Uterus (tissue), 2 donors: ENCODE measurements at regions not wholly inside any gene's neighbourhood (a gene's known extent, or its start where the extent isn't known, plus 50 kb on each side); places are given as distances from the start of the nearest gene placed in this dataset.

Source experiments
- POLR2A ChIP-seq, 2 donors: fragments of 450-650 bp; IDR thresholded peaks; one replicate each; pipeline ENCODE4 v1.6.1; 2016; ENCODE audit warnings: antibody characterized with exemption in 2 of 2, mild to moderate bottlenecking in 1 of 2, moderate library complexity in 1 of 2
- TF ChIP-seq, protein P1 (sequence below), 4 experiments: fragments of 200-600 bp in 2 of 4; fragments of 450-650 bp in 2 of 4; sonication (generic) in 2 of 4; IDR thresholded peaks; one replicate each; pipeline ENCODE4 v1.5.1; 2016 to 2019; ENCODE audit warnings: antibody characterized with exemption in 4 of 4, mild to moderate bottlenecking in 2 of 4, moderate library complexity in 1 of 4

DNA sequence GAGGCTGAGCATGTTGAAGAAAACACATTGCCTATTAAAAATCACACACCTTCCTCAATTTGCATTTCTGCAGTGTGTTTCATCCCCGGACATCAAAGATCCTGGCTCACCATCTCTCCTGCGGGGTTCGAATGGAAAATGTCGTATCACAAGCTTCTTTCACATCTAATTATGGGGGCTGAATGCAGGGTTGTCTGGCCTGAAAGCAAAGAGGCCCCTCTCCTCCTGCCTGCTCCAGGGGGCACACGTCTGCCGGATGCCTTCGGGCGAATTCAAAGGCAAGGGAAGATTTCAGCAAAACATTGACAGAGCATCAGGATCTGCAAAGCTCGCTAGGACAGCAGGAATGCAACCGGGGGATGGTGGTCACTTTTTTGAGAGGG is 1447.7 kb downstream of the TBC1D22A start:
- TF ChIP-seq POLR2A (IDR thresholded peaks at IDR 0.05) = no peak
- TF ChIP-seq, protein P1, sequence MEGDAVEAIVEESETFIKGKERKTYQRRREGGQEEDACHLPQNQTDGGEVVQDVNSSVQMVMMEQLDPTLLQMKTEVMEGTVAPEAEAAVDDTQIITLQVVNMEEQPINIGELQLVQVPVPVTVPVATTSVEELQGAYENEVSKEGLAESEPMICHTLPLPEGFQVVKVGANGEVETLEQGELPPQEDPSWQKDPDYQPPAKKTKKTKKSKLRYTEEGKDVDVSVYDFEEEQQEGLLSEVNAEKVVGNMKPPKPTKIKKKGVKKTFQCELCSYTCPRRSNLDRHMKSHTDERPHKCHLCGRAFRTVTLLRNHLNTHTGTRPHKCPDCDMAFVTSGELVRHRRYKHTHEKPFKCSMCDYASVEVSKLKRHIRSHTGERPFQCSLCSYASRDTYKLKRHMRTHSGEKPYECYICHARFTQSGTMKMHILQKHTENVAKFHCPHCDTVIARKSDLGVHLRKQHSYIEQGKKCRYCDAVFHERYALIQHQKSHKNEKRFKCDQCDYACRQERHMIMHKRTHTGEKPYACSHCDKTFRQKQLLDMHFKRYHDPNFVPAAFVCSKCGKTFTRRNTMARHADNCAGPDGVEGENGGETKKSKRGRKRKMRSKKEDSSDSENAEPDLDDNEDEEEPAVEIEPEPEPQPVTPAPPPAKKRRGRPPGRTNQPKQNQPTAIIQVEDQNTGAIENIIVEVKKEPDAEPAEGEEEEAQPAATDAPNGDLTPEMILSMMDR (IDR thresholded peaks at IDR 0.05) = no peak
